K562 (cell line): ENCODE measurements at regions not wholly inside any gene's neighbourhood (a gene's known extent, or its start where the extent isn't known, plus 50 kb on each side); places are given as distances from the start of the nearest gene placed in this dataset.

Experiments used
- E2F8 ChIP-seq: fragments of 450-650 bp; IDR thresholded peaks from 2 replicates; pipeline ENCODE4 v1.7.1; 2018; ENCODE audit warnings: mild to moderate bottlenecking, low read depth; ENCODE audit not compliant: partially characterized antibody
- ELF2 ChIP-seq: fragments of 250-450 bp; sonication (Bioruptor Pico); IDR thresholded peaks from 2 replicates; pipeline ENCODE4 v1.5.0; 2021; ENCODE audit warnings: mild to moderate bottlenecking
- ETS2 ChIP-seq: IDR thresholded peaks from 2 replicates; pipeline ENCODE4 v1.6.1; 2016; ENCODE audit warnings: borderline replicate concordance, missing genetic modification characterization, mild to moderate bottlenecking, moderate library complexity, missing compliant biosample characterization; ENCODE audit not compliant: poor library complexity, severe bottlenecking
- FOS ChIP-seq: IDR thresholded peaks from 3 replicates; pipeline ENCODE4 v1.6.1; 2011; ENCODE audit not compliant: insufficient read length; ENCODE audit errors: extremely low read depth
- FOXP1 ChIP-seq: sonication (generic); formaldehyde crosslinking; IDR thresholded peaks from 2 replicates; pipeline ENCODE4 v1.8.0; 2022; ENCODE audit warnings: mild to moderate bottlenecking, missing genetic modification reagents
- KAT7 ChIP-seq: sonication (generic); formaldehyde crosslinking; IDR thresholded peaks from 2 replicates; pipeline ENCODE4 v1.8.0; 2022; ENCODE audit warnings: missing genetic modification reagents, mild to moderate bottlenecking, borderline replicate concordance
- MYC ChIP-seq, 2 experiments: fragments of 250-450 bp in 1 of 2; sonication (Bioruptor Pico) in 1 of 2; IDR thresholded peaks; 2 replicates each; pipeline versions ENCODE4 v1.5.1 to v1.6.1; 2012 to 2021; ENCODE audit warnings: low read depth in 2 of 2, borderline replicate concordance in 1 of 2, improper control_type of control experiment in 1 of 2, low read length in 1 of 2, mild to moderate bottlenecking in 1 of 2, moderate library complexity in 1 of 2
- REST ChIP-seq, 2 experiments: fragments of 450-650 bp; formaldehyde crosslinking in 1 of 2; IDR thresholded peaks; 2 replicates each; pipeline versions ENCODE4 v1.4.0 to v1.6.1; 2014 to 2020; ENCODE audit warnings: mild to moderate bottlenecking in 2 of 2, borderline replicate concordance in 1 of 2, low read depth in 1 of 2
- SRSF7 ChIP-seq: fragments of 200-400 bp; formaldehyde crosslinking; optimal IDR thresholded peaks from 2 replicates; pipeline ENCODE3; 2017; ENCODE audit warnings: mild to moderate bottlenecking, low read depth, low read length
- UBTF ChIP-seq, 2 experiments: IDR thresholded peaks; 2 replicates each; pipeline ENCODE4 v1.6.1; 2012; ENCODE audit warnings: improper control_type of control experiment in 2 of 2, low read depth in 2 of 2, low read length in 2 of 2, borderline replicate concordance in 1 of 2

- no peak for TF ChIP-seq REST (IDR thresholded peaks at IDR 0.05; ENCODE audit: borderline replicate concordance)
- TF ChIP-seq REST (CRISPR knock-in tag; IDR thresholded peaks at IDR 0.05; ENCODE audit: low read depth), result no peak
- no peak for TF ChIP-seq E2F8
- TF ChIP-seq FOXP1 (CRISPR knock-in tag), result no peak
- TF ChIP-seq FOS, result peak; percentile 75
- TF ChIP-seq SRSF7, result no peak
- TF ChIP-seq KAT7 (CRISPR knock-in tag), result no peak
- TF ChIP-seq UBTF (IDR thresholded peaks at IDR 0.05; ENCODE audit: borderline replicate concordance in 1 of 2, low read depth in 2 of 2, low read length in 2 of 2), result no peak
- TF ChIP-seq ELF2, result no peak
- TF ChIP-seq MYC (IDR thresholded peaks at IDR 0.05; ENCODE audit: low read depth, low read length), result peak; percentile 52
- TF ChIP-seq MYC (CRISPR knock-in tag; IDR thresholded peaks at IDR 0.05; ENCODE audit: borderline replicate concordance, low read depth), result no peak
- TF ChIP-seq ETS2 (tag), result no peak
Observed at GRCh38 chr7:25862261-25863004, 289.6 kb upstream of the NFE2L3 start (continued).
